ENCODE measurements at regions not wholly inside any gene's neighbourhood (a gene's known extent, or its start where the extent isn't known, plus 50 kb on each side); places are given as distances from the start of the nearest gene placed in this dataset.

GRCh38 chr7:42790196-42790595 is 121.7 kb downstream of the C7orf25 start:
- no peak for DNase-seq (ENCODE audit: low spot score)
- TF ChIP-seq CTCF (IDR thresholded peaks at IDR 0.05; ENCODE audit: extremely low read depth, missing control alignments), result no peak

DNA sequence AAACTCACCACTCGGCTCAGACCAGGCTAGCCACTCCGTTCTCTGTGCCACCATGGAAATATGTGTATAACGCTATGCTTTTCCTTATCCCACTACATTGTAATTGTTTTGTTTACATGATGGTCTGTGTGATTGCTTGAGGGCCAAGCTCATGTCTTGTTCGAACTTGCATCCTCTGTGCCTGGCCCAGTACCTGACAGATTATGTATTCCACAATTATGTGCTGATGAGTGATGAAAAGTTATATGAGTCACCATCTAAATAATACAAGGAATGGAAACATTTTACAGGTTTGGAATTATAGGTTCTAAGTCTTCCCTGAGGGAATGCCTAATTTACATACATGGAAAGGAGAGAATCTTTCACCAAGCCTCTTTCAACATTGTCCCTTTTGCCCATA is 137.4 kb downstream of the C7orf25 start:
- DNase-seq (ENCODE audit: low spot score), result no peak
- TF ChIP-seq CTCF (IDR thresholded peaks at IDR 0.05; ENCODE audit: extremely low read depth, missing control alignments), result no peak

DNA sequence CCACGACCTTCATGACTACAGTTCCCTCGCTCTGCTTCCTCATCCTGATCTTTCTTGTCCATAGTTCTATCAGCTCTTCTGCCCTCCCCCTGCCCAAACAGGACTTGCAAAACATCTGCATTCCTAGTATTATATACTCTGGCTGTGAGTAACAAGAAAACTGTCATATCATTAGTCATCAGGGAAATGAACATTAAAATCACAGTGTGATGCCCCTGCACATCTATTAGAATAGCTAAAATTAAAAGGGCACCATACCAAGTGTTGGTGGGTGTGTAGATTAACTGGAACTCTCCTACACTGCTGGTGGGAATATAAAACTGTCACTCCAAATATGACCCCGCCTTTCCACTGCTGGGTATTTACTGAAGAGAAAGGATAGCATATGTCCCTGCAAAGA is 141.8 kb downstream of the C7orf25 start:
- DNase-seq (ENCODE audit: low spot score), result no peak
- TF ChIP-seq CTCF (IDR thresholded peaks at IDR 0.05; ENCODE audit: extremely low read depth, missing control alignments), result no peak

DNA sequence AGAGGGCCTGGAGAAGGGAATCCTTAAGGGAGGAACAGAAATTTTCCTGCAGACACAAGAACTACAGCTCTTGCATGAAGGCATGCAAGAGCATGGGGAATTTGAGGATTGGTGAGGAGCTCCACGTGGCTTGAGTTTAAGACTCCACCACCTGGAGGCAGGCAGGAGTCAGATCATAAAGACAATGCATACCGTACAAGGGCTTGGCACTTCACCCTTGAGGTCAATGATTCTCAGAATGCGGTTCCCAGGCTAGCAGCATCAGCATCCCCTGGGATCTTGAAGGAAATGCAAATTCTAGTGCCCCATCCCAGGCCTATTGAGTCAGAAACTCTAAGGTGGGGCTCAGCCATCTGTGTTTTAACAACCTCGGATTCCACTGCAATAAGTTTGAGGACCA is 143.8 kb downstream of the C7orf25 start:
- TF ChIP-seq CTCF (IDR thresholded peaks at IDR 0.05; ENCODE audit: extremely low read depth, missing control alignments), result no peak
- DNase-seq (ENCODE audit: low spot score), result no peak

DNA sequence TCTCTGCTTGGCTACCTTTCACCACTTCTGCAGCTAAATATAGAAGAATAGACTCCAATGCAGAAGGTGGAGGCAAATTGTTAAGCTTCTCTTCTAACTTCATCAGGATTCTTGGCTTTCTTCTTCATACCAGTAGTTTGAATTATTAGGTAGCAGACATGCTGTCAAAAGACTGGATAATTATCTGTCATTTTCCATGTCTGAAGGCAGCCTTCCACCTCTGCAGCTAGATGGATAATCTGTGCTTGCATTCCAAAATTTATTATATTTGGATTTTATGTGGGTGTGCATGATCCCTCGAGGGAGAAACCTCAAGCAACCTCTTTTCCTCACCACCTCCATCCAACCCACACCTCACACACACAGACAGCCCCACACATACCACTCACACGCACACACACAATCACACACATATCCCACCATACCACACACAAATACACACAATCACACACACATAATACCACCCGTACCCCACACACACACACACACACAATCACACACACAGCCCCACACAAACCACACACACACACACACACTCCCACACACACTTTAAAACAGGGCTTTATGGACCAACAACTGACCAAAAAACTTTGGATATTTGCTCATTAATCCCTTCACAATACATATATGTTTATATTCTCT is 145.0 kb downstream of the C7orf25 start:
- no peak for DNase-seq (ENCODE audit: low spot score)
- TF ChIP-seq CTCF (IDR thresholded peaks at IDR 0.05; ENCODE audit: extremely low read depth, missing control alignments), result no peak

GRCh38 chr7:42765931-42766330 is 145.9 kb downstream of the C7orf25 start:
- no peak for DNase-seq (ENCODE audit: low spot score)
- TF ChIP-seq CTCF (IDR thresholded peaks at IDR 0.05; ENCODE audit: extremely low read depth, missing control alignments), result no peak

GRCh38 chr7:42763137-42763551 is 148.7 kb downstream of the C7orf25 start:
- no peak for TF ChIP-seq CTCF (IDR thresholded peaks at IDR 0.05; ENCODE audit: extremely low read depth, missing control alignments)
- no peak for DNase-seq (ENCODE audit: low spot score)
